Endodermal cell (in vitro differentiated cells): ENCODE measurements at regions not wholly inside any gene's neighbourhood (a gene's known extent, or its start where the extent isn't known, plus 50 kb on each side); places are given as distances from the start of the nearest gene placed in this dataset.

Experiments used
- DNase-seq: peaks from one replicate; pipeline ENCODE4 v3.0.0-alpha.2; 2017
- H3K27ac ChIP-seq: 2 replicates; pipeline ENCODE4 v1.5.1; 2013; ENCODE audit warnings: mild to moderate bottlenecking, low read depth, low read length, moderate library complexity
- H3K27me3 ChIP-seq: 2 replicates; pipeline ENCODE4 v1.6.1; 2013; ENCODE audit warnings: mild to moderate bottlenecking, low read length, moderate library complexity; ENCODE audit not compliant: insufficient read depth, control insufficient read depth, poor library complexity, severe bottlenecking
- H3K36me3 ChIP-seq: 2 replicates; pipeline ENCODE4 v1.7.0; 2013; ENCODE audit warnings: mild to moderate bottlenecking, low read length, moderate library complexity; ENCODE audit not compliant: control insufficient read depth, insufficient read depth
- H3K4me1 ChIP-seq: one replicate; pipeline ENCODE4 v1.7.0; 2013; ENCODE audit warnings: low read length; ENCODE audit not compliant: control insufficient read depth, insufficient read depth
- H3K4me3 ChIP-seq: 2 replicates; pipeline ENCODE4 v1.5.1; 2013; ENCODE audit warnings: mild to moderate bottlenecking, low read length, moderate library complexity
- H3K9ac ChIP-seq: 2 replicates; pipeline ENCODE4 v1.6.1; 2013; ENCODE audit warnings: mild to moderate bottlenecking, low read length, moderate library complexity; ENCODE audit not compliant: poor library complexity, severe bottlenecking; ENCODE audit errors: extremely low read depth
- H3K9me3 ChIP-seq: 2 replicates; pipeline ENCODE4 v1.6.1; 2013; ENCODE audit warnings: mild to moderate bottlenecking, low read length, moderate library complexity; ENCODE audit not compliant: control insufficient read depth
- H3K27ac Mint-ChIP-seq: 2 replicates; pipeline ENCODE4 v1.8.0; 2020; ENCODE audit warnings: mixed read lengths
- H3K27me3 Mint-ChIP-seq: 2 replicates; pipeline ENCODE4 v1.8.0; 2021; ENCODE audit warnings: mild to moderate bottlenecking, mixed read lengths; ENCODE audit not compliant: insufficient read depth
- H3K36me3 Mint-ChIP-seq: 2 replicates; pipeline ENCODE4 v1.8.0; 2020; ENCODE audit warnings: low read depth, mixed read lengths
- H3K4me1 Mint-ChIP-seq: 2 replicates; pipeline ENCODE4 v1.8.0; 2020; ENCODE audit warnings: mixed read lengths
- H3K4me3 Mint-ChIP-seq: 2 replicates; pipeline ENCODE4 v1.8.0; 2020; ENCODE audit warnings: mild to moderate bottlenecking, moderate library complexity, mixed read lengths
- H3K9me3 Mint-ChIP-seq: 2 replicates; pipeline ENCODE4 v1.8.0; 2020; ENCODE audit warnings: mild to moderate bottlenecking, mixed read lengths
- CTCF ChIP-seq: fragments of 200-600 bp; sonication (generic); conservative IDR thresholded peaks from 2 replicates; pipeline ENCODE4 v1.5.0; 2021; ENCODE audit warnings: antibody characterized with exemption, mild to moderate bottlenecking
- WGBS, 2 experiments: methylation state at CpG; one replicate each; pipeline versions ENCODE4 v1.1.5 to v1.1.7; 2013; ENCODE audit warnings: missing lambda C conversion rate in 2 of 2, mixed read lengths in 1 of 2; ENCODE audit not compliant: insufficient coverage in 1 of 2, insufficient read length in 1 of 2; 5-methylcytosine and 5-hydroxymethylcytosine counted together

GRCh38 chr10:130784326-130784725, 527.2 kb downstream of the TCERG1L start:
- Mint-ChIP-seq H3K27ac (no peak overlapping the region), H3K36me3 (no peaks in the 10 kb centered on the region), H3K4me1 (no peaks in the 10 kb centered on the region), H3K27me3 (peaks cover 2% of the 10 kb centered on the region), H3K4me3 (no peak overlapping the region), H3K9me3 (no peaks in the 10 kb centered on the region)
- no peak for TF ChIP-seq CTCF
- Histone ChIP-seq H3K9me3 (no peaks in the 10 kb centered on the region), H3K27ac (no peak overlapping the region), H3K9ac (no peak overlapping the region), H3K27me3 (no peaks in the 10 kb centered on the region), H3K4me3 (no peak overlapping the region), H3K36me3 (no peaks in the 10 kb centered on the region), H3K4me1 (no peaks in the 10 kb centered on the region)
- WGBS, 2 experiments: 91 to 95% methylated on average over 4 to 12 of the region's 12 CpGs
- no peak for DNase-seq

DNA sequence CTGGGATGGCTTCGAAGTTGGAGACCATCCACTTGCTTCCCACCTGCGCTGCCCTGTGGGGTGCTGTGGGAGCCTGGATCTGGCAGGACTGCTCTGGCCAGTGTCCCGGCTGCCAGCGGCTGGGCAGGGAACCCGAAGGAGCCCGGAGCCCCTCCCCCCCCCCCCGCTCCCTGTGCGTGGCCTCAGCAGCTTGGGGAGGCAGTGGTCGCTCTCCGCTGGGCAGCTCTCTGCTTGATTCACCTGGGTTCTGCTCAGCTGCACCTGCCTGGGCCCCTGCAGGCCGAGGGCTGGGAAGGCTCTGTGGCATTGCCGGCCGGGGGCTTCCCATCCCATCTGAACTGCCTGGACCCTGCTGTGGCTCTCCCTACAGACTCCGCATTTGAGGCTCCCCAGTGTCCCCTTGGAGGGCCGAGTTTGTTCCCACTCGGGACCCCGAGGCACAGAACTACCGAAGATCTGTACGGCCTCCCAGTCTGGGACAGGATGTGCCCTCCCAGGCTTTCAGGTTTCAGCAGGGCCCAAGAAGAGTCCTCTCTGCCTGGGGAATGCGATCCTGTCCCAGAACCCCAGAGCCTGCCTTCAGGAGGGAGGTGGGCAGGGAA, 525.1 kb downstream of the TCERG1L start:
- Mint-ChIP-seq H3K27ac (no peak overlapping the region), H3K36me3 (no peaks in the 10 kb centered on the region), H3K4me1 (no peaks in the 10 kb centered on the region), H3K9me3 (no peaks in the 10 kb centered on the region), H3K4me3 (no peak overlapping the region), H3K27me3 (peaks cover 2% of the 10 kb centered on the region)
- Histone ChIP-seq H3K9ac (no peak overlapping the region), H3K4me1 (no peaks in the 10 kb centered on the region), H3K27ac (no peak overlapping the region), H3K9me3 (peaks cover 3% of the 10 kb centered on the region), H3K36me3 (no peaks in the 10 kb centered on the region), H3K4me3 (no peak overlapping the region), H3K27me3 (no peaks in the 10 kb centered on the region)
- no peak for DNase-seq
- 89 to 96% methylated on average over 10 to 20 of the region's 20 CpGs for WGBS, 2 experiments
- TF ChIP-seq CTCF: no peak

- no peak overlapping the region for H3K27ac Mint-ChIP-seq
Measured at GRCh38 chr10:130787243-130787642, 524.3 kb downstream of the TCERG1L start.

More at GRCh38 chr10:130787243-130787642, 524.3 kb downstream of the TCERG1L start:
- H3K4me3 Mint-ChIP-seq: no peak overlapping the region
- no peak for TF ChIP-seq CTCF
- Histone ChIP-seq H3K9me3 (peaks cover 4% of the 10 kb centered on the region), H3K27me3 (no peaks in the 10 kb centered on the region), H3K9ac (no peak overlapping the region), H3K4me3 (no peak overlapping the region), H3K36me3 (no peaks in the 10 kb centered on the region), H3K27ac (no peak overlapping the region), H3K4me1 (no peaks in the 10 kb centered on the region)
- H3K27me3 Mint-ChIP-seq: peaks cover 1% of the 10 kb centered on the region
- H3K36me3 Mint-ChIP-seq: no peaks in the 10 kb centered on the region
- H3K4me1 Mint-ChIP-seq: no peaks in the 10 kb centered on the region
- H3K9me3 Mint-ChIP-seq: no peaks in the 10 kb centered on the region
- DNase-seq: no peak
- WGBS, 2 experiments: 83 to 86% methylated on average over 2 to 3 of the region's 3 CpGs
